ENCODE measurements at regions not wholly inside any gene's neighbourhood (a gene's known extent, or its start where the extent isn't known, plus 50 kb on each side); places are given as distances from the start of the nearest gene placed in this dataset.

DNA sequence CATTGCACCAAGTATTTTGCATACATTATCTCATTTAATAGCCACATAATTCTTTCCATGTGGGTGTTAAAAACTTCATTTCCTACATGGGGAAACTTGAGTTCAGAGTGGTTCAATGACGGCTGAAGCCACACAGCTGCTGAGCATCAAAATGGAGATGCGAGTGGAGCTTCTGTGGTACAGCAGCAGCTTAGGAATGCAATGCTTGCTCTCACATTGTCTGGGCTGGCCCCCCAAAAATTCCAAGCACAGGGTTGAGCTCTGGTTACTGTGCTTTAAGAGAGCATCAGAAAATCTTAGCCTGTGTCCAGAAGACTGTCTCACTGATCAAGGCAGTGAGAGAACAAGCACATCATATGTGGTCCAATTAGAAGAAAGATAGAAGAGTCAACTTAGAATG is 57.4 kb upstream of the GADL1 start (continued):
- TF ChIP-seq, protein P1, sequence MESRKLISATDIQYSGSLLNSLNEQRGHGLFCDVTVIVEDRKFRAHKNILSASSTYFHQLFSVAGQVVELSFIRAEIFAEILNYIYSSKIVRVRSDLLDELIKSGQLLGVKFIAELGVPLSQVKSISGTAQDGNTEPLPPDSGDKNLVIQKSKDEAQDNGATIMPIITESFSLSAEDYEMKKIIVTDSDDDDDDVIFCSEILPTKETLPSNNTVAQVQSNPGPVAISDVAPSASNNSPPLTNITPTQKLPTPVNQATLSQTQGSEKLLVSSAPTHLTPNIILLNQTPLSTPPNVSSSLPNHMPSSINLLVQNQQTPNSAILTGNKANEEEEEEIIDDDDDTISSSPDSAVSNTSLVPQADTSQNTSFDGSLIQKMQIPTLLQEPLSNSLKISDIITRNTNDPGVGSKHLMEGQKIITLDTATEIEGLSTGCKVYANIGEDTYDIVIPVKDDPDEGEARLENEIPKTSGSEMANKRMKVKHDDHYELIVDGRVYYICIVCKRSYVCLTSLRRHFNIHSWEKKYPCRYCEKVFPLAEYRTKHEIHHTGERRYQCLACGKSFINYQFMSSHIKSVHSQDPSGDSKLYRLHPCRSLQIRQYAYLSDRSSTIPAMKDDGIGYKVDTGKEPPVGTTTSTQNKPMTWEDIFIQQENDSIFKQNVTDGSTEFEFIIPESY (IDR thresholded peaks at IDR 0.05; ENCODE audit: extremely low read depth, insufficient replicate concordance, low read length) = no peak
- no peak for TF ChIP-seq FOSL1 (IDR thresholded peaks at IDR 0.05; ENCODE audit: low read depth)
- no peak for TF ChIP-seq YY1 (IDR thresholded peaks at IDR 0.05; ENCODE audit: extremely low read depth, insufficient replicate concordance, low read depth, low read length)
- no peak for TF ChIP-seq POLR2A (IDR thresholded peaks at IDR 0.05; ENCODE audit: borderline replicate concordance, extremely low read depth, insufficient read depth, insufficient read length)
- TF ChIP-seq EZH2phosphoT487 (IDR thresholded peaks at IDR 0.05; ENCODE audit: borderline replicate concordance) = no peak
- no peak for TF ChIP-seq SP1 (IDR thresholded peaks at IDR 0.05; ENCODE audit: low read depth)
- TF ChIP-seq RAD21 (IDR thresholded peaks at IDR 0.05; ENCODE audit: low read depth) = no peak
- no peak for TF ChIP-seq JUND (IDR thresholded peaks at IDR 0.05)
- TF ChIP-seq CEBPB (IDR thresholded peaks at IDR 0.05; ENCODE audit: low read depth) = no peak

DNA sequence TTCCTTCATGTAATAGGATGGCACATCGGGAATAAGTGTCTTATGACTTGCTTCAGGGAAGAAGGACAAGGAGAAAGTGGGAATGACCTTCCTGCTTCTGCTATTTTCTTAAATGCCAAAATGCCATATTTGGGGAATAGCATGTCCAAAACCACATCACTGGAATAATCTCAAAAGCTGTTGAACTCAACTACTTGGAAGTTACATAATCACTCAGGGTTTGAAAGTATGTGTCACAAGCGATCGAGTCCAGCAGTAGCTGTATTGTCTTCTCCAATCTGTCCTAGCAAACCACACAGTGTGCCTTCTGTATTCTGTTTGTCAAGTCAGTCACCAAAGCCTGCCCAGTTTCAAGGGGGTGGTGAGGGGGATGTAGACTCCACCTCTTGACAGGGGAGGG is 58.3 kb upstream of the GADL1 start:
- Histone ChIP-seq H3K9ac (ENCODE audit: low read length) (no peak overlapping the region), H3K79me2 (ENCODE audit: insufficient read depth, low read length) (no peaks in the 10 kb centered on the region), H2AFZ (ENCODE audit: low read depth, low read length, poor library complexity, severe bottlenecking) (no peak overlapping the region), H3K9me2 (ENCODE audit: insufficient read depth) (no peaks in the 10 kb centered on the region), H3K4me2 (ENCODE audit: low read length) (no peak overlapping the region), H3K9me3 (ENCODE audit: control insufficient read depth in 1 of 2, insufficient read depth in 1 of 2, low read depth in 1 of 2, low read length in 2 of 2) (no peaks in the 10 kb centered on the region), H4K20me1 (ENCODE audit: insufficient read depth) (no peaks in the 10 kb centered on the region), H3K27ac (ENCODE audit: low read depth, low read length) (no peak overlapping the region), H3K27me3 (ENCODE audit: insufficient read depth, low read length) (no peaks in the 10 kb centered on the region), H3K4me3 (replicated peaks in 1 of 2; ENCODE audit: low read depth in 1 of 2, low read length in 2 of 2) (no peak overlapping the region), H3K36me3 (ENCODE audit: control insufficient read depth in 1 of 2, insufficient read depth in 2 of 2, low read length in 2 of 2) (no peaks in the 10 kb centered on the region), H3K4me1 (ENCODE audit: control insufficient read depth in 1 of 2, insufficient read depth in 2 of 2, low read length in 2 of 2) (no peaks in the 10 kb centered on the region)
- BruUV-seq (replicated peaks) = no TSS peak
- POLR2A ChIA-PET = no interaction called here
- intact Hi-C loops (cut with micrococcal nuclease) = no loop called here
- RAD21 ChIA-PET (ENCODE audit: low non-redundant PET in 1 of 2, low total read pairs in 2 of 2, uncharacterized antibody in 2 of 2, unreplicated experiment in 2 of 2) = no interaction called here
- no peak for ATAC-seq
- CTCF ChIA-PET = no interaction called here
- TF ChIP-seq FOSL1 (IDR thresholded peaks at IDR 0.05; ENCODE audit: low read depth) = no peak
- no peak for TF ChIP-seq EGR1 (IDR thresholded peaks at IDR 0.05; ENCODE audit: low read depth)
- no peak for TF ChIP-seq SRF (IDR thresholded peaks at IDR 0.05; ENCODE audit: low read depth)
- TF ChIP-seq SIN3A (IDR thresholded peaks at IDR 0.05; ENCODE audit: low read depth) = no peak
- no peak for DNase-seq (ENCODE audit: low read depth, low spot score)

Data from HCT116 (cell line).